ENCODE measurements at regions not wholly inside any gene's neighbourhood (a gene's known extent, or its start where the extent isn't known, plus 50 kb on each side); places are given as distances from the start of the nearest gene placed in this dataset.

DNA sequence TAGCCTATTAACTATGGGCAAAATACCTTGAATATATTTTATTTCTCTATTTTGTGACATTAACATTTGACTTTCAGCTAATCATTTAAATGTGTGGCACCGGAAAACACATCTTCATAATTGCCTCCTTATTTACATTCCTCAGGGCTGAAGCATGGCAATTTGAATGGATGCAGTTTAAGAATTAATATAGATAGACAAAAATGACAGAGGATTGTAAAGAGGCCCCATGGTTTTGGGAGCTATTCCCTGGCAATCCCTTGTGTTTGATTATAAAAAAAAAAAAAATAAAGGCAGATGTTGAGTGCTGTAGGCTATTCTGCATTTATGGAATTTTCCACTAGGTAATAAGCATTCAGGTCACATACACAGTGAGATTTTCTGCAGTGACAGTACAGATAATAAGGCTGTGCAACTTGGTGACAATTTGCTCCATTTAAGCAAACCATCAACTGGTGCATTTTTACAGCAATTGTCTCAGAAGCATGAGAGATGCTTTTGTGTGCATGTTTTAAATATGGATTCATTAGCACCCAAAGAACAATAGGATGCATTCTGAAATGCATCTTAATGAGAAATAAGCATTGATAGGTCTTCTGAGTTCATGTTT is 123.2 kb upstream of the SLC38A4 start:
- H3K27ac ChIP-seq (ENCODE audit: insufficient read length, low read depth, low read length): no peak overlapping the region
- H3K18ac ChIP-seq (ENCODE audit: insufficient read length, low read depth, low read length): no peak overlapping the region
- no peaks in the 10 kb centered on the region for H3K27me3 ChIP-seq (ENCODE audit: insufficient read depth, low read length)
- H3K79me1 ChIP-seq (ENCODE audit: insufficient read depth, low read depth, low read length, poor library complexity, severe bottlenecking): no peaks in the 10 kb centered on the region
- no peak overlapping the region for H3K14ac ChIP-seq (ENCODE audit: insufficient read depth, low read length)
- no peak overlapping the region for H2AK5ac ChIP-seq (ENCODE audit: insufficient read length, low read length)
- no peak overlapping the region for H4K5ac ChIP-seq (ENCODE audit: insufficient read length, low read depth, low read length)
- H3K9me3 ChIP-seq (ENCODE audit: control insufficient read depth, low read depth, low read length): no peaks in the 10 kb centered on the region
- H2BK12ac ChIP-seq (ENCODE audit: insufficient read length, low read depth, low read length): no peak overlapping the region
- no peak overlapping the region for H3K4ac ChIP-seq (ENCODE audit: low read depth, low read length)
- H3K4me2 ChIP-seq (ENCODE audit: insufficient read depth, insufficient read length, low read length): no peak overlapping the region
- H3K9ac ChIP-seq (ENCODE audit: extremely low read depth, insufficient read length, low read length): no peak overlapping the region
- no peak overlapping the region for H2BK120ac ChIP-seq (ENCODE audit: low read depth, low read length, poor library complexity, severe bottlenecking)
- H3K36me3 Mint-ChIP-seq (ENCODE audit: insufficient read depth in 1 of 3, low read depth in 3 of 3): no peaks in the 10 kb centered on the region
- no peaks in the 10 kb centered on the region for H3K4me1 ChIP-seq (ENCODE audit: insufficient read depth, low read length)
- no peak overlapping the region for H4K91ac ChIP-seq (ENCODE audit: insufficient read length, low read depth, low read length)
- H3K9me3 Mint-ChIP-seq: no peaks in the 10 kb centered on the region
- WGBS (ENCODE audit: extremely low coverage, insufficient read length, low lambda C conversion rate): no CpG with 5 or more reads among the region's 1 CpG
- H3T11ph ChIP-seq (ENCODE audit: low read length): no peak overlapping the region
- TF ChIP-seq, protein P1, sequence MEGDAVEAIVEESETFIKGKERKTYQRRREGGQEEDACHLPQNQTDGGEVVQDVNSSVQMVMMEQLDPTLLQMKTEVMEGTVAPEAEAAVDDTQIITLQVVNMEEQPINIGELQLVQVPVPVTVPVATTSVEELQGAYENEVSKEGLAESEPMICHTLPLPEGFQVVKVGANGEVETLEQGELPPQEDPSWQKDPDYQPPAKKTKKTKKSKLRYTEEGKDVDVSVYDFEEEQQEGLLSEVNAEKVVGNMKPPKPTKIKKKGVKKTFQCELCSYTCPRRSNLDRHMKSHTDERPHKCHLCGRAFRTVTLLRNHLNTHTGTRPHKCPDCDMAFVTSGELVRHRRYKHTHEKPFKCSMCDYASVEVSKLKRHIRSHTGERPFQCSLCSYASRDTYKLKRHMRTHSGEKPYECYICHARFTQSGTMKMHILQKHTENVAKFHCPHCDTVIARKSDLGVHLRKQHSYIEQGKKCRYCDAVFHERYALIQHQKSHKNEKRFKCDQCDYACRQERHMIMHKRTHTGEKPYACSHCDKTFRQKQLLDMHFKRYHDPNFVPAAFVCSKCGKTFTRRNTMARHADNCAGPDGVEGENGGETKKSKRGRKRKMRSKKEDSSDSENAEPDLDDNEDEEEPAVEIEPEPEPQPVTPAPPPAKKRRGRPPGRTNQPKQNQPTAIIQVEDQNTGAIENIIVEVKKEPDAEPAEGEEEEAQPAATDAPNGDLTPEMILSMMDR (conservative IDR thresholded peaks at IDR 0.05): no peak
- H2BK5ac ChIP-seq (ENCODE audit: insufficient read length, low read length): no peak overlapping the region
- no peaks in the 10 kb centered on the region for H3K79me2 ChIP-seq (ENCODE audit: insufficient read depth, low read length)
- no peaks in the 10 kb centered on the region for H3K4me1 Mint-ChIP-seq
- no peak overlapping the region for H2AFZ ChIP-seq (ENCODE audit: low read length)
- H3K27me3 Mint-ChIP-seq (ENCODE audit: low read depth): no peaks in the 10 kb centered on the region; the same call in 1 of the 2 replicates
- H4K8ac ChIP-seq (replicated peaks; ENCODE audit: insufficient read length, low read depth, low read length): no peak overlapping the region
- H3K56ac ChIP-seq (ENCODE audit: insufficient read length, low read depth, low read length): no peak overlapping the region
- no peak overlapping the region for H2BK20ac ChIP-seq (ENCODE audit: low read depth, low read length, poor library complexity, severe bottlenecking)
- no peaks in the 10 kb centered on the region for H4K20me1 ChIP-seq (ENCODE audit: control insufficient read depth, insufficient read depth, insufficient read length)
- no peak for DNase-seq
- no peak overlapping the region for H3K27ac Mint-ChIP-seq
- H3K23ac ChIP-seq (ENCODE audit: insufficient read length, low read depth, low read length): no peak overlapping the region
- H3K23me2 ChIP-seq (ENCODE audit: insufficient read length, low read depth, low read length, poor library complexity, severe bottlenecking): no peaks in the 10 kb centered on the region
- no peak overlapping the region for H2BK15ac ChIP-seq (ENCODE audit: low read depth, low read length)
- H3K4me3 Mint-ChIP-seq: no peak overlapping the region

All from H9 (cell line).